B cell (primary cell): ENCODE measurements at regions not wholly inside any gene's neighbourhood (a gene's known extent, or its start where the extent isn't known, plus 50 kb on each side); places are given as distances from the start of the nearest gene placed in this dataset.

Experiments
- ATAC-seq: fragments of 200-7000 bp; cut with Tn5 transposase; one replicate; pipeline ENCODE4 v1.10.0; 2021; ENCODE audit warnings: low read depth, mild to moderate bottlenecking, moderate number of reproducible peaks, moderate library complexity
- CTCF ChIA-PET: fragments of 350-600 bp; sonication (Branson Sonifier 250); formaldehyde crosslinking; loops from one replicate; lab custom pipeline; 2021; ENCODE audit warnings: antibody characterized with exemption, inconsistent platforms; lab: Charles Lee
- POLR2A ChIA-PET: fragments of 350-600 bp; sonication (Branson Sonifier 250); formaldehyde crosslinking; loops from one replicate; lab custom pipeline; 2021; ENCODE audit warnings: antibody characterized with exemption; lab: Charles Lee
- DNase-seq: peaks from one replicate; pipeline ENCODE4 v3.0.0; 2013
- H2AFZ ChIP-seq: 2 replicates; pipeline ENCODE4 v1.6.1; 2012; ENCODE audit warnings: mild to moderate bottlenecking, low read depth, low read length; ENCODE audit not compliant: insufficient read depth, poor library complexity, severe bottlenecking
- H3K27ac ChIP-seq, 2 donors: 1 replicate in 1 of 2; 2 replicates in 1 of 2; pipeline ENCODE4 v1.5.1; 2012 to 2013; ENCODE audit warnings: low read length in 2 of 2, mild to moderate bottlenecking in 2 of 2, moderate library complexity in 1 of 2
- H3K27me3 ChIP-seq, 4 experiments: fragments of 200-600 bp in 1 of 4; sonication (generic) in 1 of 4; replicated peaks in 1 of 4; 1 replicate in 2 of 4; 2 replicates in 2 of 4; pipeline versions ENCODE4 v1.6.1 to v1.7.0; 2013 to 2016; ENCODE audit warnings: low read length in 3 of 4, mild to moderate bottlenecking in 2 of 4, mixed read lengths in 1 of 4, moderate library complexity in 1 of 4; ENCODE audit not compliant: insufficient read depth in 4 of 4, control insufficient read depth in 3 of 4; ENCODE audit errors: control extremely low read depth in 1 of 4
- H3K36me3 ChIP-seq, 2 experiments: replicated peaks in 1 of 2; 1 replicate in 1 of 2; 2 replicates in 1 of 2; pipeline versions ENCODE4 v1.6.1 to v1.7.1; 2013; ENCODE audit warnings: low read length in 1 of 2; ENCODE audit not compliant: insufficient read depth in 2 of 2, control insufficient read depth in 1 of 2; ENCODE audit errors: control extremely low read depth in 1 of 2, extremely low read depth in 1 of 2
- H3K4me1 ChIP-seq, 2 donors: fragments of 200-600 bp in 1 of 2; sonication (generic) in 1 of 2; 1 replicate in 1 of 2; 2 replicates in 1 of 2; pipeline versions ENCODE4 v1.5.1 to v1.6.1; 2013 to 2017; ENCODE audit warnings: low read length in 2 of 2; ENCODE audit not compliant: control insufficient read depth in 2 of 2, insufficient read depth in 2 of 2
- H3K4me2 ChIP-seq: replicated peaks from 2 replicates; pipeline ENCODE3; 2012; ENCODE audit warnings: mild to moderate bottlenecking, low read depth, low read length; ENCODE audit not compliant: poor library complexity, severe bottlenecking
- H3K4me3 ChIP-seq, 5 experiments: fragments of 200-600 bp in 1 of 5; sonication (generic) in 1 of 5; 1 replicate in 3 of 5; 2 replicates in 2 of 5; pipeline versions ENCODE4 v1.5.1 to v1.7.0; 2011 to 2016; ENCODE audit warnings: low read length in 4 of 5, mild to moderate bottlenecking in 4 of 5, low read depth in 2 of 5, control low read depth in 1 of 5, moderate library complexity in 1 of 5; ENCODE audit not compliant: insufficient read depth in 1 of 5; ENCODE audit errors: control extremely low read depth in 1 of 5, extremely low read depth in 1 of 5
- H3K79me2 ChIP-seq: fragments of 200-600 bp; sonication (generic); one replicate; pipeline ENCODE4 v1.6.0; 2016; ENCODE audit warnings: low read length; ENCODE audit not compliant: control insufficient read depth, insufficient read depth
- H3K9ac ChIP-seq: fragments of 200-600 bp; sonication (generic); 2 replicates; pipeline ENCODE4 v1.6.1; 2017; ENCODE audit warnings: mild to moderate bottlenecking, low read length, moderate library complexity
- H3K9me3 ChIP-seq, 3 donors: one replicate each; pipeline versions ENCODE4 v1.6.1 to v1.7.1; 2013; ENCODE audit warnings: low read length in 2 of 3; ENCODE audit not compliant: control insufficient read depth in 2 of 3, insufficient read depth in 1 of 3; ENCODE audit errors: control extremely low read depth in 1 of 3
- H4K20me1 ChIP-seq: 2 replicates; pipeline ENCODE4 v1.6.0; 2012; ENCODE audit warnings: mild to moderate bottlenecking, low read length; ENCODE audit not compliant: insufficient read depth, control insufficient read depth, poor library complexity, severe bottlenecking
- H3K27ac Mint-ChIP-seq: one replicate; pipeline ENCODE4 v1.8.0; 2021; ENCODE audit warnings: mixed read lengths
- H3K27me3 Mint-ChIP-seq: one replicate; pipeline ENCODE4 v1.8.0; 2021; ENCODE audit warnings: mixed read lengths
- H3K4me1 Mint-ChIP-seq: one replicate; pipeline ENCODE4 v1.8.0; 2021; ENCODE audit warnings: mixed read lengths
- H3K4me3 Mint-ChIP-seq: one replicate; pipeline ENCODE4 v1.8.0; 2021; ENCODE audit warnings: mixed read lengths
- H3K9me3 Mint-ChIP-seq: one replicate; pipeline ENCODE4 v1.8.0; 2022; ENCODE audit warnings: mixed read lengths; ENCODE audit not compliant: insufficient read depth
- CTCF ChIP-seq: fragments of 200-600 bp; IDR thresholded peaks from one replicate; pipeline ENCODE4 v1.8.0; 2022; ENCODE audit warnings: antibody characterized with exemption, mild to moderate bottlenecking
- EZH2 ChIP-seq: IDR thresholded peaks from 2 replicates; pipeline ENCODE4 v1.6.1; 2012; ENCODE audit warnings: borderline replicate concordance, low read depth, mild to moderate bottlenecking, moderate library complexity, low read length; ENCODE audit not compliant: insufficient read depth, poor library complexity, severe bottlenecking
- WGBS: methylation state at CpG from one replicate; pipeline ENCODE4 v1.1.5; 2013; ENCODE audit warnings: missing lambda C conversion rate; ENCODE audit not compliant: insufficient coverage; 5-methylcytosine and 5-hydroxymethylcytosine counted together
- intact Hi-C: fragments of 100-400 bp; cut with micrococcal nuclease; formaldehyde crosslinking; loops from one replicate; pipeline ENCODE4 v1.10.0; 2022

- no peak for TF ChIP-seq EZH2
- TF ChIP-seq CTCF: no peak
- no peaks in the 10 kb centered on the region for H3K4me1 ChIP-seq
- DNase-seq: no peak
- Mint-ChIP-seq H3K4me3 (no peak overlapping the region), H3K27ac (no peak overlapping the region), H3K4me1 (no peaks in the 10 kb centered on the region), H3K9me3 (no peaks in the 10 kb centered on the region), H3K27me3 (peaks cover 5% of the 10 kb centered on the region)
- H3K9me3 ChIP-seq: peaks cover 0 to 2% (median 0%) of the 10 kb centered on the region in 3 donors
- WGBS: 63% methylated on average over 3 of the region's 3 CpGs
- H4K20me1 ChIP-seq: no peaks in the 10 kb centered on the region
- no peaks in the 10 kb centered on the region for H3K79me2 ChIP-seq
- ChIA-PET POLR2A (no interaction called here), CTCF (no interaction called here)
- H3K9ac ChIP-seq: no peak overlapping the region
- no peak overlapping the region for H3K4me2 ChIP-seq
- H2AFZ ChIP-seq: no peak overlapping the region
- no peak overlapping the region for H3K4me3 ChIP-seq
- H3K27me3 ChIP-seq: no peaks in the 10 kb centered on the region
- no peak for ATAC-seq
- no peak overlapping the region for H3K27ac ChIP-seq
- intact Hi-C loops: no loop called here
- H3K36me3 ChIP-seq: no peaks in the 10 kb centered on the region
These were observed 425.1 kb upstream of the RAB6C start for GRCh38 chr2:129554373-129554772.

DNA sequence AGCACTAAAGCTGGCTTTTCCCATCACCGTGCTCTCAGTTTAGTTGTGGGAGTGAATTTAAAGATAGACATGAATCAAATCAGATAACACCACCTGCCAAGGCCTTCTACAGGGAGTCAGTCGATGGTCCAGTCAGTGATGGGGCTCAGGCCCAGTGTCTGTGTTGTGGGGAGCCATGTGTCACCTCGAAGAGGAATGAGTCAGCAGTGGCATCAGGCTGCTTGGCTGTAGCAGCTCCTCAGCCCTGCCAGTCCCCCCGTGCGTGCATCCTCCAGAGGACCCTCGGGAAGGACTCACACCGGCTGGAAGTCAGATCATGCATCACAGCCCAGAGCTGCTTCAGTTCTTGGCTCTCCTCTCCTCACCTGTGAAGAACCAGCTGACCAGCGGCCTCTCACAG, 420.4 kb upstream of the RAB6C start:
- WGBS: 68% methylated on average over 7 of the region's 8 CpGs
- no peak overlapping the region for H3K4me3 Mint-ChIP-seq
- CTCF ChIA-PET: no interaction called here

More for the DNA sequence above, 420.4 kb upstream of the RAB6C start:
- Mint-ChIP-seq H3K27ac (no peak overlapping the region), H3K4me1 (no peaks in the 10 kb centered on the region), H3K27me3 (peaks cover 5% of the 10 kb centered on the region), H3K9me3 (no peaks in the 10 kb centered on the region)
- no peak for TF ChIP-seq CTCF
- no peaks in the 10 kb centered on the region for H4K20me1 ChIP-seq
- no peak overlapping the region for H3K27ac ChIP-seq
- POLR2A ChIA-PET: no interaction called here
- intact Hi-C loops: no loop called here
- no peaks in the 10 kb centered on the region for H3K4me1 ChIP-seq
- ATAC-seq (no peak), DNase-seq (no peak)
- H3K4me2 ChIP-seq: no peak overlapping the region
- H3K27me3 ChIP-seq: no peaks in the 10 kb centered on the region
- H2AFZ ChIP-seq: no peak overlapping the region
- no peak overlapping the region for H3K9ac ChIP-seq
- H3K9me3 ChIP-seq: no peaks in the 10 kb centered on the region
- H3K79me2 ChIP-seq: no peaks in the 10 kb centered on the region
- H3K36me3 ChIP-seq: no peaks in the 10 kb centered on the region
- no peak overlapping the region for H3K4me3 ChIP-seq
